ENCODE measurements at regions not wholly inside any gene's neighbourhood (a gene's known extent, or its start where the extent isn't known, plus 50 kb on each side); places are given as distances from the start of the nearest gene placed in this dataset.

DNA sequence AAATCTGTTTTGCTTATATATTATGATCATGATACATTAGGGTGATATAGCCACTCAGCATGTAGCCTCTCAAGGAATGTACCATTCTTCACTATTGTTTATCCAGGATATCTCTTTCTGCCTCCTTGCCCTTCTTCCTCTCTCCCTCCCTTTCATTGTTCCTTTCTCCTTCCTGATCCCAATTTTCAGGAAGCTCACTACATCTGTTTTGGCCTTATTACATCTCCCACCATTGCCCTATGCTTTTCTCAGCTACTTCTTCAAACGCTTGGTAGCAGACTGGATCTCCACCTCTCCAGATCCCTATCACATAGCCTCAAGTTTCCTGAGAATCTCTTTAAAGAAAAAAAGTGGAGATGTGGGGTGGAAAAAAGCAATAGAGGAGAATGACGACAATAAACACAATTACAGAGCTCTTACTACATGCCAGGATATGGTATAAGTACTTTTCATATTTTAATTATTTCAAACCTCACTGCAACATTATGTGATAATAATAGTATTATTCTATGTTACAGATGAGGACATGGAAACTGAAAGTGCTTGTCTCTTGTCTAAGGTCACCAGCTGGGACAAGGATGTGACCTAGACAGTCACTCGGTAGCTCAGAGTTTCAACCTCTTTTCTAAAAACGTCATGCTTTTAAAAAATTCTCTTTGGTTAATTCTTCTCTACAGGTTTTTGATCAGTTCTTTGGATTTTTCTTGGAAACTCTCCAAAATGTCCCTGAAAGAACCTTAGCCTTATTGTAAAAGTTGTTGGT lies 959.1 kb downstream of the CDH11 start:
- no peak for TF ChIP-seq SIN3A (IDR thresholded peaks at IDR 0.05; ENCODE audit: borderline replicate concordance, insufficient read depth, low read length)
- no peak for TF ChIP-seq POLR2AphosphoS5 (IDR thresholded peaks at IDR 0.05; ENCODE audit: low read depth, low read length)

All from PFSK-1 (cell line).